K562 (cell line): ENCODE measurements at regions not wholly inside any gene's neighbourhood (a gene's known extent, or its start where the extent isn't known, plus 50 kb on each side); places are given as distances from the start of the nearest gene placed in this dataset.

Experiments
- TF ChIP-seq, protein P1 (sequence below): fragments of 200-600 bp; sonication (generic); IDR thresholded peaks from one replicate; pipeline ENCODE4 v1.6.1; 2012; ENCODE audit warnings: mild to moderate bottlenecking, low read depth, low read length, inconsistent platforms
- TF ChIP-seq, protein P2 (sequence below): fragments of 450-650 bp; IDR thresholded peaks from 2 replicates; pipeline ENCODE4 v1.6.1; 2018; ENCODE audit not compliant: partially characterized antibody

DNA sequence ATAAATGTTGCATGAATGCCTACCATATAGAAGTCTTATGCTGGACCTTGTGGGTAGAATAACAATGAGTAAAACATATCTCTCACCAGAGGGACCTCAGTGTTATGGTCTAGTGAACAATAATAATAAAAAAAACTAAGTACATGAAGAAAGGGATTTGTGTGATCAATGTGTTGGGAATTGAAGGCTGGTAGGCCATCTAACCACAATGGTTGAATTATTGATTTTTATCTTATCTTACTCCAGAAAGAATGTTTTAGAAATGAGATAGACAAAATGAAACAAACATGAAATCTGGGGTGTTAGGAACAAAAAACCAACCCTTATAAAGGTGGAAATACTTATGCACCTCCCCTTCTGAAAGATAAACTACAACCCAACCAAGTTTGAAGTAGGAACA, 243.9 kb upstream of the LRIG3 start (continued):
- TF ChIP-seq, protein P1, sequence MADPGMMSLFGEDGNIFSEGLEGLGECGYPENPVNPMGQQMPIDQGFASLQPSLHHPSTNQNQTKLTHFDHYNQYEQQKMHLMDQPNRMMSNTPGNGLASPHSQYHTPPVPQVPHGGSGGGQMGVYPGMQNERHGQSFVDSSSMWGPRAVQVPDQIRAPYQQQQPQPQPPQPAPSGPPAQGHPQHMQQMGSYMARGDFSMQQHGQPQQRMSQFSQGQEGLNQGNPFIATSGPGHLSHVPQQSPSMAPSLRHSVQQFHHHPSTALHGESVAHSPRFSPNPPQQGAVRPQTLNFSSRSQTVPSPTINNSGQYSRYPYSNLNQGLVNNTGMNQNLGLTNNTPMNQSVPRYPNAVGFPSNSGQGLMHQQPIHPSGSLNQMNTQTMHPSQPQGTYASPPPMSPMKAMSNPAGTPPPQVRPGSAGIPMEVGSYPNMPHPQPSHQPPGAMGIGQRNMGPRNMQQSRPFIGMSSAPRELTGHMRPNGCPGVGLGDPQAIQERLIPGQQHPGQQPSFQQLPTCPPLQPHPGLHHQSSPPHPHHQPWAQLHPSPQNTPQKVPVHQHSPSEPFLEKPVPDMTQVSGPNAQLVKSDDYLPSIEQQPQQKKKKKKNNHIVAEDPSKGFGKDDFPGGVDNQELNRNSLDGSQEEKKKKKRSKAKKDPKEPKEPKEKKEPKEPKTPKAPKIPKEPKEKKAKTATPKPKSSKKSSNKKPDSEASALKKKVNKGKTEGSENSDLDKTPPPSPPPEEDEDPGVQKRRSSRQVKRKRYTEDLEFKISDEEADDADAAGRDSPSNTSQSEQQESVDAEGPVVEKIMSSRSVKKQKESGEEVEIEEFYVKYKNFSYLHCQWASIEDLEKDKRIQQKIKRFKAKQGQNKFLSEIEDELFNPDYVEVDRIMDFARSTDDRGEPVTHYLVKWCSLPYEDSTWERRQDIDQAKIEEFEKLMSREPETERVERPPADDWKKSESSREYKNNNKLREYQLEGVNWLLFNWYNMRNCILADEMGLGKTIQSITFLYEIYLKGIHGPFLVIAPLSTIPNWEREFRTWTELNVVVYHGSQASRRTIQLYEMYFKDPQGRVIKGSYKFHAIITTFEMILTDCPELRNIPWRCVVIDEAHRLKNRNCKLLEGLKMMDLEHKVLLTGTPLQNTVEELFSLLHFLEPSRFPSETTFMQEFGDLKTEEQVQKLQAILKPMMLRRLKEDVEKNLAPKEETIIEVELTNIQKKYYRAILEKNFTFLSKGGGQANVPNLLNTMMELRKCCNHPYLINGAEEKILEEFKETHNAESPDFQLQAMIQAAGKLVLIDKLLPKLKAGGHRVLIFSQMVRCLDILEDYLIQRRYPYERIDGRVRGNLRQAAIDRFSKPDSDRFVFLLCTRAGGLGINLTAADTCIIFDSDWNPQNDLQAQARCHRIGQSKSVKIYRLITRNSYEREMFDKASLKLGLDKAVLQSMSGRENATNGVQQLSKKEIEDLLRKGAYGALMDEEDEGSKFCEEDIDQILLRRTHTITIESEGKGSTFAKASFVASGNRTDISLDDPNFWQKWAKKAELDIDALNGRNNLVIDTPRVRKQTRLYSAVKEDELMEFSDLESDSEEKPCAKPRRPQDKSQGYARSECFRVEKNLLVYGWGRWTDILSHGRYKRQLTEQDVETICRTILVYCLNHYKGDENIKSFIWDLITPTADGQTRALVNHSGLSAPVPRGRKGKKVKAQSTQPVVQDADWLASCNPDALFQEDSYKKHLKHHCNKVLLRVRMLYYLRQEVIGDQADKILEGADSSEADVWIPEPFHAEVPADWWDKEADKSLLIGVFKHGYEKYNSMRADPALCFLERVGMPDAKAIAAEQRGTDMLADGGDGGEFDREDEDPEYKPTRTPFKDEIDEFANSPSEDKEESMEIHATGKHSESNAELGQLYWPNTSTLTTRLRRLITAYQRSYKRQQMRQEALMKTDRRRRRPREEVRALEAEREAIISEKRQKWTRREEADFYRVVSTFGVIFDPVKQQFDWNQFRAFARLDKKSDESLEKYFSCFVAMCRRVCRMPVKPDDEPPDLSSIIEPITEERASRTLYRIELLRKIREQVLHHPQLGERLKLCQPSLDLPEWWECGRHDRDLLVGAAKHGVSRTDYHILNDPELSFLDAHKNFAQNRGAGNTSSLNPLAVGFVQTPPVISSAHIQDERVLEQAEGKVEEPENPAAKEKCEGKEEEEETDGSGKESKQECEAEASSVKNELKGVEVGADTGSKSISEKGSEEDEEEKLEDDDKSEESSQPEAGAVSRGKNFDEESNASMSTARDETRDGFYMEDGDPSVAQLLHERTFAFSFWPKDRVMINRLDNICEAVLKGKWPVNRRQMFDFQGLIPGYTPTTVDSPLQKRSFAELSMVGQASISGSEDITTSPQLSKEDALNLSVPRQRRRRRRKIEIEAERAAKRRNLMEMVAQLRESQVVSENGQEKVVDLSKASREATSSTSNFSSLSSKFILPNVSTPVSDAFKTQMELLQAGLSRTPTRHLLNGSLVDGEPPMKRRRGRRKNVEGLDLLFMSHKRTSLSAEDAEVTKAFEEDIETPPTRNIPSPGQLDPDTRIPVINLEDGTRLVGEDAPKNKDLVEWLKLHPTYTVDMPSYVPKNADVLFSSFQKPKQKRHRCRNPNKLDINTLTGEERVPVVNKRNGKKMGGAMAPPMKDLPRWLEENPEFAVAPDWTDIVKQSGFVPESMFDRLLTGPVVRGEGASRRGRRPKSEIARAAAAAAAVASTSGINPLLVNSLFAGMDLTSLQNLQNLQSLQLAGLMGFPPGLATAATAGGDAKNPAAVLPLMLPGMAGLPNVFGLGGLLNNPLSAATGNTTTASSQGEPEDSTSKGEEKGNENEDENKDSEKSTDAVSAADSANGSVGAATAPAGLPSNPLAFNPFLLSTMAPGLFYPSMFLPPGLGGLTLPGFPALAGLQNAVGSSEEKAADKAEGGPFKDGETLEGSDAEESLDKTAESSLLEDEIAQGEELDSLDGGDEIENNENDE: no peak
- TF ChIP-seq, protein P2, sequence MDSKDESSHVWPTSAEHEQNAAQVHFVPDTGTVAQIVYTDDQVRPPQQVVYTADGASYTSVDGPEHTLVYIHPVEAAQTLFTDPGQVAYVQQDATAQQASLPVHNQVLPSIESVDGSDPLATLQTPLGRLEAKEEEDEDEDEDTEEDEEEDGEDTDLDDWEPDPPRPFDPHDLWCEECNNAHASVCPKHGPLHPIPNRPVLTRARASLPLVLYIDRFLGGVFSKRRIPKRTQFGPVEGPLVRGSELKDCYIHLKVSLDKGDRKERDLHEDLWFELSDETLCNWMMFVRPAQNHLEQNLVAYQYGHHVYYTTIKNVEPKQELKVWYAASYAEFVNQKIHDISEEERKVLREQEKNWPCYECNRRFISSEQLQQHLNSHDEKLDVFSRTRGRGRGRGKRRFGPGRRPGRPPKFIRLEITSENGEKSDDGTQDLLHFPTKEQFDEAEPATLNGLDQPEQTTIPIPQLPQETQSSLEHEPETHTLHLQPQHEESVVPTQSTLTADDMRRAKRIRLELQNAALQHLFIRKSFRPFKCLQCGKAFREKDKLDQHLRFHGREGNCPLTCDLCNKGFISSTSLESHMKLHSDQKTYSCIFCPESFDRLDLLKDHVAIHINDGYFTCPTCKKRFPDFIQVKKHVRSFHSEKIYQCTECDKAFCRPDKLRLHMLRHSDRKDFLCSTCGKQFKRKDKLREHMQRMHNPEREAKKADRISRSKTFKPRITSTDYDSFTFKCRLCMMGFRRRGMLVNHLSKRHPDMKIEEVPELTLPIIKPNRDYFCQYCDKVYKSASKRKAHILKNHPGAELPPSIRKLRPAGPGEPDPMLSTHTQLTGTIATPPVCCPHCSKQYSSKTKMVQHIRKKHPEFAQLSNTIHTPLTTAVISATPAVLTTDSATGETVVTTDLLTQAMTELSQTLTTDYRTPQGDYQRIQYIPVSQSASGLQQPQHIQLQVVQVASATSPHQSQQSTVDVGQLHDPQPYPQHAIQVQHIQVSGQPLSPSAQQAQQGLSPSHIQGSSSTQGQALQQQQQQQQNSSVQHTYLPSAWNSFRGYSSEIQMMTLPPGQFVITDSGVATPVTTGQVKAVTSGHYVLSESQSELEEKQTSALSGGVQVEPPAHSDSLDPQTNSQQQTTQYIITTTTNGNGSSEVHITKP: no peak
